HL-60 (cell line): ENCODE measurements at regions not wholly inside any gene's neighbourhood (a gene's known extent, or its start where the extent isn't known, plus 50 kb on each side); places are given as distances from the start of the nearest gene placed in this dataset.
"Not testable (repeated sequence)": the region's sequence is repeated elsewhere in the genome, so short reads cannot be mapped to it uniquely, and the experiment has no call there.

ENCODE experiments used
- DNase-seq, 2 experiments: peaks; one replicate each; pipeline ENCODE4 v3.0.0-alpha.2; 2010 to 2020; ENCODE audit warnings: low read depth in 1 of 2, low spot score in 1 of 2
- H3K27ac ChIP-seq: fragments of 250-450 bp; sonication (Bioruptor Pico); replicated peaks from 2 replicates; pipeline ENCODE4 v1.5.1; 2020; ENCODE audit warnings: mild to moderate bottlenecking, moderate library complexity
- H3K27me3 ChIP-seq: fragments of 250-450 bp; sonication (Bioruptor Pico); 2 replicates; pipeline ENCODE4 v1.5.1; 2021; ENCODE audit warnings: mild to moderate bottlenecking, moderate library complexity; ENCODE audit not compliant: insufficient read depth, poor library complexity, severe bottlenecking
- H3K4me3 ChIP-seq: replicated peaks from 2 replicates; pipeline ENCODE4 v1.5.1; 2011; ENCODE audit warnings: mild to moderate bottlenecking, control low read depth, low read length; ENCODE audit not compliant: insufficient read depth
- GABPA ChIP-seq: IDR thresholded peaks from 2 replicates; pipeline ENCODE4 v1.6.1; 2012; ENCODE audit warnings: low read depth
- POLR2AphosphoS5 ChIP-seq: IDR thresholded peaks from 2 replicates; pipeline ENCODE4 v1.6.1; 2012; ENCODE audit warnings: low read depth
- SPI1 ChIP-seq: IDR thresholded peaks from 2 replicates; pipeline ENCODE4 v1.6.1; 2012; ENCODE audit warnings: low read depth, mild to moderate bottlenecking, borderline replicate concordance
- TF ChIP-seq, protein P1 (sequence below): IDR thresholded peaks from 2 replicates; pipeline ENCODE4 v1.6.1; 2012; ENCODE audit warnings: low read depth; ENCODE audit not compliant: insufficient replicate concordance
- TF ChIP-seq, protein P2 (sequence below): IDR thresholded peaks from one replicate; pipeline ENCODE4 v1.5.1; 2011; ENCODE audit warnings: low read length, control low read depth, inconsistent platforms; ENCODE audit not compliant: insufficient read depth

DNA sequence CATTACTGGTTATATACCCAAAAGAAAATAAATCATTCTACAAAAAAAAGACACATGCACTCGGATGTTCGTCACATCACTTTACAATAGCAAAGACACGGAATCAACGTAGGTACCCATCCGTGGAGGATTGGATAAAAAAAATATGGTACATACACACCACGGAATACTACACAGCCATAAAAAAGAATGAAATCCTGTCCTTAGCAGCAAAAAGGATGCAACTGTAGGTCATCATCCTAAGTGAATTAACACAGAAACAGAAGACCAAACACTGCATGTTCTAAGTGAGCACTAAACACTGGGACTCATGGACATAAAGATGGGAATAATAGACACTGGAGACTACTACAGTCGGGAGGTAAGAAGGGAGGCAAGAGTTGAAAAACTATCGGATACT, 148.6 kb downstream of the CHD1L start:
- Histone ChIP-seq H3K27me3 (no peaks in the 10 kb centered on the region), H3K27ac (no peak overlapping the region), H3K4me3 (no peak overlapping the region)
- TF ChIP-seq, protein P1, sequence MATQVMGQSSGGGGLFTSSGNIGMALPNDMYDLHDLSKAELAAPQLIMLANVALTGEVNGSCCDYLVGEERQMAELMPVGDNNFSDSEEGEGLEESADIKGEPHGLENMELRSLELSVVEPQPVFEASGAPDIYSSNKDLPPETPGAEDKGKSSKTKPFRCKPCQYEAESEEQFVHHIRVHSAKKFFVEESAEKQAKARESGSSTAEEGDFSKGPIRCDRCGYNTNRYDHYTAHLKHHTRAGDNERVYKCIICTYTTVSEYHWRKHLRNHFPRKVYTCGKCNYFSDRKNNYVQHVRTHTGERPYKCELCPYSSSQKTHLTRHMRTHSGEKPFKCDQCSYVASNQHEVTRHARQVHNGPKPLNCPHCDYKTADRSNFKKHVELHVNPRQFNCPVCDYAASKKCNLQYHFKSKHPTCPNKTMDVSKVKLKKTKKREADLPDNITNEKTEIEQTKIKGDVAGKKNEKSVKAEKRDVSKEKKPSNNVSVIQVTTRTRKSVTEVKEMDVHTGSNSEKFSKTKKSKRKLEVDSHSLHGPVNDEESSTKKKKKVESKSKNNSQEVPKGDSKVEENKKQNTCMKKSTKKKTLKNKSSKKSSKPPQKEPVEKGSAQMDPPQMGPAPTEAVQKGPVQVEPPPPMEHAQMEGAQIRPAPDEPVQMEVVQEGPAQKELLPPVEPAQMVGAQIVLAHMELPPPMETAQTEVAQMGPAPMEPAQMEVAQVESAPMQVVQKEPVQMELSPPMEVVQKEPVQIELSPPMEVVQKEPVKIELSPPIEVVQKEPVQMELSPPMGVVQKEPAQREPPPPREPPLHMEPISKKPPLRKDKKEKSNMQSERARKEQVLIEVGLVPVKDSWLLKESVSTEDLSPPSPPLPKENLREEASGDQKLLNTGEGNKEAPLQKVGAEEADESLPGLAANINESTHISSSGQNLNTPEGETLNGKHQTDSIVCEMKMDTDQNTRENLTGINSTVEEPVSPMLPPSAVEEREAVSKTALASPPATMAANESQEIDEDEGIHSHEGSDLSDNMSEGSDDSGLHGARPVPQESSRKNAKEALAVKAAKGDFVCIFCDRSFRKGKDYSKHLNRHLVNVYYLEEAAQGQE = no peak
- TF ChIP-seq, protein P2, sequence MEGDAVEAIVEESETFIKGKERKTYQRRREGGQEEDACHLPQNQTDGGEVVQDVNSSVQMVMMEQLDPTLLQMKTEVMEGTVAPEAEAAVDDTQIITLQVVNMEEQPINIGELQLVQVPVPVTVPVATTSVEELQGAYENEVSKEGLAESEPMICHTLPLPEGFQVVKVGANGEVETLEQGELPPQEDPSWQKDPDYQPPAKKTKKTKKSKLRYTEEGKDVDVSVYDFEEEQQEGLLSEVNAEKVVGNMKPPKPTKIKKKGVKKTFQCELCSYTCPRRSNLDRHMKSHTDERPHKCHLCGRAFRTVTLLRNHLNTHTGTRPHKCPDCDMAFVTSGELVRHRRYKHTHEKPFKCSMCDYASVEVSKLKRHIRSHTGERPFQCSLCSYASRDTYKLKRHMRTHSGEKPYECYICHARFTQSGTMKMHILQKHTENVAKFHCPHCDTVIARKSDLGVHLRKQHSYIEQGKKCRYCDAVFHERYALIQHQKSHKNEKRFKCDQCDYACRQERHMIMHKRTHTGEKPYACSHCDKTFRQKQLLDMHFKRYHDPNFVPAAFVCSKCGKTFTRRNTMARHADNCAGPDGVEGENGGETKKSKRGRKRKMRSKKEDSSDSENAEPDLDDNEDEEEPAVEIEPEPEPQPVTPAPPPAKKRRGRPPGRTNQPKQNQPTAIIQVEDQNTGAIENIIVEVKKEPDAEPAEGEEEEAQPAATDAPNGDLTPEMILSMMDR = no peak
- no peak for TF ChIP-seq SPI1
- no peak for TF ChIP-seq GABPA
- TF ChIP-seq POLR2AphosphoS5 = no peak
- no peak for DNase-seq

DNA sequence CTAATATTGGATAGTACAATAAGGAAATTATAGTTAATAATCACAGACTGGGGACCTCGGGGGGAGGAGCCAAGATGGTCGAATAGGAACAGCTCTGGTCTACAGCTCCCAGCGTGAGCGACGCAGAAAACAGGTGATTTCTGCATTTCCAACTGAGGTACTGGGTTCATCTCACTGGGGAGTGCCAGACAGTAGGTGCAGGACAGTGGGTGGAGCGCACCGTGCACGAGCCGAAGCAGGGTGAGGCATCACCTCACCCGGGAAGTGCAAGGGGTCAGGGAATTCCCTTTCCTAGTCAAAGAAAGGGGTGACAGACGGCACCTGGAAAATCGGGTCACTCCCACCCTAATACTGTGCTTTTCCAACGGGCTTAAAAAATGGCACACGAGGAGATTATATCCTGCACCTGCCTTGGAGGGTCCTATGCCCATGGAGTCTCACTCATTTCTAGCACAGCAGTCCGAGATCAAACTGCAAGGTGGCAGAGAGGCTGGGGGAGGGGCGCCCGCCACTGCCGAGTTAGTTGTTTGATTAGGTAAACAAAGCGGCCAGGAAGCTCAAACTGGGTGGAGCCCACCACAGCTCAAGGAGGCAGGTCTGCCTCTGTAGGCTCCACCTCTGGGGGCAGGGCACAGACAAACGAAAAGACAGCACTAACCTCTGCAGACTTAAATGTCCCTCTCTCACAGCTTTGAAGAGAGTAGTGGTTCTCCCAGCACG, 138.8 kb upstream of the BCL9 start:
- H3K27me3 ChIP-seq, H3K4me3 ChIP-seq, DNase-seq, H3K27ac ChIP-seq: not testable (repeated sequence)

DNA sequence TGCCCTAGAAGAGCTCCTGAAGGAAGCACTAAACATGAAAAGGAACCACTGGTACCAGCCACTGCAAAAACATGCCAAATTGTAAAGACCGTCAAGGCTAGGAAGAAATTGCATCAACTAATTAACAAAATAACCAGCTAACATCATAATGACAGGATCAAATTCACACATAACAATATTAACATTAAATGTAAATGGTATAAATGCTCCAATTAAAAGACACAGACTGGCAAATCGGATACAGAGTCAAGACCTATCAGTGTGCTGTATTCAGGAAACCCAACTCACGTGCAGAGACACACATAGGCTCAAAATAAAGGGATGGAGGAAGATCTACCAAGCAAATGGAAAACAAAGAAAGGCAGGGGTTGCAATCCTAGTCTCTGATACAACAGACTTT, 137.0 kb upstream of the BCL9 start:
- not testable (repeated sequence) for H3K27ac ChIP-seq, H3K4me3 ChIP-seq, DNase-seq, H3K27me3 ChIP-seq

DNA sequence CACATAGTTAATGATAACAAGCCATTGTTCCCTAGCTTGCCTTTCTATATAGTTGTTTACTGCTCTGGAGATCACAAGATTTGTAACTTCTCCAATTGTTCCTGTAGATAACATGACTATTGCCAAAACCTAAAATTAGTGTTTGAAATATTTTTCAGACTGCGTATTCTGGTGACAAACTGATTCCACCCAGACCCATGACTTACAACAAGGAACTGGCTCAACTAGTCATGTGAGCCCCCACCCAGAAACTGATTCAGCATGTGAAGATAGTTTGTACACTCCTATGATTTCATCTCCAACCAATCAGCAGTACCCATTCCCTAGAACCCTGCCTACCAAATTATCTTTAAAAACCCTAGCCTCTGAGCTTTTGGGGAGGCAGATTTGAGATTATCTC, 131.4 kb upstream of the BCL9 start:
- no peak for DNase-seq
- Histone ChIP-seq H3K27ac (no peak overlapping the region), H3K27me3 (no peaks in the 10 kb centered on the region), H3K4me3 (no peak overlapping the region)
- TF ChIP-seq, protein P1 = no peak
- TF ChIP-seq GABPA (no peak), POLR2AphosphoS5 (no peak), SPI1 (no peak)
- TF ChIP-seq, protein P2 = no peak

DNA sequence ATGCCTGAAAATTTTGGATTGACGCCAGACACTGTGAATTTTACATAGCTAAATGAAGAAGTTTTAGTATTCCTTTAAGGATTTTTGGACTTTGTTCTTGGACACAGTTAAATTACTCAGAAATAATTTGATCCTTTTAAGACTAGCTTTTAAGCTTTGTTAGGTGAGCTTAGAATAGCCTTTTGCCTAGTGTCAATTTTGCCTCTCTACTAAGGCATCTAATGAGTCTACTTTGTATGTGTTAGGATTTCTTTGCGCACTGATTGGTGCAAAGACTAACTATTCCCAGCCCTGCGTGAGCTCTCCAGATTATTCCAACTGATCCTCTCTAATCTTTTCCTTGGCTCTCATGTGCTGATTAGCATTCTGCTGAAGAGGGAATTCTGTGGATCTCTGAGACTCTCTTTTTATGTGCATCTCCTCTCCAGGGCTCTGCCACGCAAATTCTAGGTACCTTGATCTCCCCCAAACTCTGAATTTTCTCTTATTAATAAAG, 128.1 kb upstream of the BCL9 start:
- no peak for TF ChIP-seq SPI1
- TF ChIP-seq GABPA = no peak
- TF ChIP-seq, protein P2 = no peak
- no peak for TF ChIP-seq POLR2AphosphoS5
- TF ChIP-seq, protein P1 = no peak
- DNase-seq = no peak
- Histone ChIP-seq H3K4me3 (no peak overlapping the region), H3K27me3 (peaks cover 2% of the 10 kb centered on the region), H3K27ac (no peak overlapping the region)
